NCI-H524 treated with DMSO at 0.1 percent for 48 hours (cell line): ENCODE measurements at regions not wholly inside any gene's neighbourhood (a gene's known extent, or its start where the extent isn't known, plus 50 kb on each side); places are given as distances from the start of the nearest gene placed in this dataset.
A peak's percentile ranks its signal among the peaks of the same experiment; 100 is the strongest.

ENCODE experiments used
- DNase-seq: peaks from one replicate; lab custom pipeline; 2025; lab: John Stamatoyannopoulos, UW

GRCh38 chr3:147589016-147589415, 179.9 kb downstream of the ZIC1 start:
- no peak for DNase-seq

- no peak for DNase-seq
Measured at GRCh38 chr3:147604136-147604535, 195.0 kb downstream of the ZIC1 start.

- peak; percentile 100 for DNase-seq
Measured at GRCh38 chr3:147613725-147614124, 204.6 kb downstream of the ZIC1 start.

DNA sequence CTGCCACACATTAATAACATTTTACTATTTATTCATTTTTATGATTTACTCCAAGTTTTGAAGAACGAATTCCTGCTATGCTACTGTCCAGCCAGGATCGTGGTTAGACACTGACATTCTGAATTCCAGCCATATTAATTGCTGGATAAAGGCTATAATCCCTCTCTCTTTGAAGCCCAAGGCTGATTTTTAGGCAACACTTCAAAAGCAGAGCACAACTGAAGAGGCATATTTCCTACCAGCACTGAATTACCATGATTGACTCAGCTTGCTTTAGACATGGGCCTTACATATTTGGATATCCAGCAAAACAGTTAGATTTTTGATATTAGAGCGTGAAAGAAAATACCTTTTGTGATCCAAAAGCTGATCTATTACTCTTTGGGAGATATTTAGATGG, 205.0 kb downstream of the ZIC1 start:
- peak; percentile 79 for DNase-seq

DNA sequence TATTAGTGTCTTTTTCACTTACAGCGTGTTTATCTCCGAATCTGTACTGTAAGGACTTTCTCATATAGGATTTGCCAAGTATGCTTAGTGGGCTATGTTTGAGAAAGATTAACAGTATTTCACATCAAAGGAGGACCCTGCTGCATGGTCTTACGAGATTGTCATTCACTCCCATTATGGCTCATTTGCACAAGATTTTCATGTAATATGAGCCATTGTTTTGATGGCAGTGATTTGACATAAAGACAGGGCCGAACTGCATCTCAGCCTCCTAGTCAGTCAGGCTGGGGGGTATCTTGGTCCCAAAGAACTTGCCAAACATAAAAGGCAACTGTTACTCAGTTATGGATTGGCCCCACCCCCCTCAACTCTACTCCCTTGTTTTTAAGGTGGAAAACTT, 205.9 kb downstream of the ZIC1 start:
- no peak for DNase-seq

DNA sequence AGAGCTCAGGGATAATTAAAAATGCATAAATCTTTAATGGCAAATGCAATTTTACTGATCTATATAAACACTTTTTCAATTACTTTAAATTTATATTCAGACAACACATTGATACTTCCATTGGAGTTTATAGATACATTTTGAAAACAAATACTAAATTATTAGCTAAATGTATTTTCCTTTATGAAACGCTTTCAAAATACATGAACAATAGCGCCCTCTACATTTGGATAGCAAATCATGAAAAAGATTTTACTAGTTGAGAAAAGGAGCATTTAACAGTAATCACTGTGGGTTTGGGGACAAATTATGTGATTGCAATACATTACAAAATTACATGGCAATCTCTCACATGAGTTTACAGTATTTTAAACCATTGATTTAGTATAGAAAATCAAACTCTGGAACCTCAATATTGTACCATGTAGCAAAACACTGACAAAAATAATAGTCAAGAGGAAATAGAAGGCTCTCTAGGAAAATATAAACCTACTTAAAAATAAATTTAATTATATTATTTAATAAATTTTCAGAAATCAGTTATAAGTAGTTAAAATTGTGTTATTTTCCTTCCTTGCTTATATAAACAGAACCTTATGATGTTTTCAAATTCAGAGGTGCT, 207.9 kb downstream of the ZIC1 start:
- peak; percentile 45 for DNase-seq

DNA sequence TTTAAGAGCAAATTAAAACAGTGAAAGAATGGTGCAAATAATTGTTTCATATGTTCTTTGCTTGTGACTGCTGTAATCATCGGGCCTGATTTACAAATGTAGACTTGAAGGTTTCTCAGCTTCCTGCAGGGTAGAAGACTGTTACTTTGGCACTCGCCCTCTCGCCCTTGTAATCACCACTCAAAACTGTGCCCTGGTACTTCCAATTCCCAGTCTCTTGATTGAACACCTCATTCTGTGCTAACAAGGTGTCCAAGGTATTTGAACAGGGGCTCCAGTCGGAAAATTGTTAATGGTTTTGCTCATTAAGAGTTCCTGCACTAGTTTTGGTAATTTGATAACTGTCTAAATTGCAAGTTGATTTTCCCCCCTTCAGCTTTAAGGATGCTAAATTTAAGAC, 209.5 kb downstream of the ZIC1 start:
- DNase-seq = peak; percentile 23

DNA sequence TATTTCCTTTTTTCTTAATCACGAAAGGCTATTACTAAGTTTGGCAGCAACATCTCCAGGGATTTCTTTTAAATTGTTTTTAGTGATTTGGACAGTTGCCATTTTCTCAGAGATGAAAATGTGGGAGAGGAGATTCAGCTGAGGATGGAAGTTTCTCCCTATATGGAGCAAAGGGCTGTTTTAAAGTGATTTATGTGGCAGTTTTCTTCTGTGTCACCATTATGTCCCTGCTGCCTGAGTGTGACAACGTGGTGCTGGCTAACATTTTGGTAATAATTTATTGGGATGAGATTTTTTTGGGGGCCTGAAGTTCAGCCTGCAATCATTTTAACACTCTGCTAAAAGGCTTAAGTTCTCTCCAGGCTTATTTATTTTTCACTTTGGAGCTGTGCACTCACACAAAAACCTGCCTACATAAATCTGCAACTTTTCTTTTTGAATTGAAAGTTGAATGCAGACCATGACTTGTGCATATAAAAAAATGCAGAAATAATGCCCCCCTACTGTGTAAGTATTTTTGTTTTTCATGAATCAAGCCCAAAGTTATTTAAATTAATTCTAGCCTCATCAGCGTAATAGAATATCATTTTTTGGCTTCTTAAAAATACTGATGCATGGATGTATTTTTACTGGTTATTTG, 210.9 kb downstream of the ZIC1 start:
- DNase-seq = no peak

GRCh38 chr3:147620906-147621305, 211.7 kb downstream of the ZIC1 start:
- no peak for DNase-seq

GRCh38 chr3:147630921-147631415, 221.8 kb downstream of the ZIC1 start:
- no peak for DNase-seq

DNA sequence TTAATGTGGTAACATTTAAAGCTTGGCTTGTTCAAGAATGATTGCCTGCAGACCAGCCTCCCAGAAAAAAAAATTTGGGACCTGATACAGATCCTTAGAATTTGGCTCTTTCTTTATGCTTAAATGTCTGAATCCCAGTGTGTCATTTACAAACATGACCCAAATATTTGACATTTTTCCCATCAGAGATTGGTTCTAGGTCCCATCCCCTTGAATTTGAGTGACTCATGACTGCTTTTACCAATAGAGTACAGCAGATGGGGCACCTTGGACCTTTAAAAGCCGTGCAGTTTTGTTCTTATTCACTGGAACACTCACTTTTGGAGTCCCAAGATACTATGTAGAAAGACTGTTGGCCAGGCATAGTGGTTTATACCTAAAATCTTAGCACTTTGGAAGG, 231.6 kb downstream of the ZIC1 start:
- no peak for DNase-seq

GRCh38 chr3:147645761-147646160, 236.6 kb downstream of the ZIC1 start:
- DNase-seq = no peak

- DNase-seq = no peak
Measured at GRCh38 chr3:147649475-147649874, 240.3 kb downstream of the ZIC1 start.

DNA sequence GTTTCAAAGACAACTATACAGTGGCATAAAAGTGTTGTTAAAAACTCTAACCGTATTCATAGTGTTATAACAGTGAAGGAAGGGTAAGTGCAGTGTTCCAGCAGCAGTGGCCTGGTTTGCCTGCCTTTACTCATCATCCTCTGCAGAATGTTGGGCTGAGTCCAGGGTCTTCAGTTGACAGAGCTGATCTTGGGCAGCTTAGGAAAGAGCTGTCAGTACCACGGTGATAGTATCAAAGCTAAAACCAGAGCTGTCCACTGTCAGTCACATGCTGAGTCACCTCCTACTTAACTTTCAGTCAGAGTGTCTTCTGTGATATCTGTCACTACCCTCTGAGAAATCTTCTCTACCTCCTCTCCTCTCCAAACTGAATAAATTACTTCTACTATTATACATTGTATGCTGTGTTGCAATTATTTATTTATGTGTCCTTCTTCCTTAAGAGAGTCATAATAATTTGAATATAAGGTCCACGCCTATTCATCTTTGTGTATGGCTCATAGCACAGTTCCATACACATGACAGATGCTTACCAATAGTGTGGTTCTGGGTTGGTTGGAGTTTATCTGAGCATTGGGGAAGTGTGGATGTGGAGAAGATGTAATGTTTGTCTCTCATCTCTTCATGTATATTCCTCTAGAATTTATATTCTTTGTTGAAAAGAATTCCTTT, 242.1 kb downstream of the ZIC1 start:
- DNase-seq = no peak

DNA sequence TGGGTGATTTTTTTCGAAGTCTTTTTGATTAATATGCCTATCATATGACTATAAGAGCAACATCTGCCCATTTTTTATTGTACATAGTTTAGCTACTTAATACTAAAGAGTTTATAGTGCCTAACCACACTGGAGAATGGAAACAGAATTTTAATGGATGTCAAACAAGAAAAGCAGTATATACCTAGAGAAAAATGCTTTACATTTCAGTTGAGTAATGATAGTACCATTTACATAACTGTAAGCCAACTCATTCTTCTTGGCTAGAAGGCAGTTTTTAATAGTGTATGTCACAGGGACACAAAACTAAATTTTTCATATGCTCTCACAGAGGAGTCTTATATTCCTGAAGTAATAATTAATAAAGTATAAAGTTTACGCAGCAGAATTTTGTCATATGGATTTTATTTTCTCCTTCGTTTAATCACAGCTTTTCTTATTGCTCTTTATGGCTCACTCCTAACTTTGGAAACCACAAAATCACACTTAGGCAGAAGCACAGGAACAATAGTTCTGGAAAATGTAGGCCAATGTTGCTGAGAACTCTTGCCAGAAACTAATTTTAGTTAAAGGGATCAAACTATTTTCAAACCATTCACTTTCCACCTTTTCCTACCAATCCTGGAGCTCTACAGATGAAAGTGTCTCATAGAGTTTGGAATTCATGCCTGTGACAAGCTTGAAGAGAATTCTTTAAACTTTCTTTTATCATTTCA, 243.6 kb downstream of the ZIC1 start:
- no peak for DNase-seq

GRCh38 chr3:147653367-147653923, 244.3 kb downstream of the ZIC1 start:
- DNase-seq = no peak

DNA sequence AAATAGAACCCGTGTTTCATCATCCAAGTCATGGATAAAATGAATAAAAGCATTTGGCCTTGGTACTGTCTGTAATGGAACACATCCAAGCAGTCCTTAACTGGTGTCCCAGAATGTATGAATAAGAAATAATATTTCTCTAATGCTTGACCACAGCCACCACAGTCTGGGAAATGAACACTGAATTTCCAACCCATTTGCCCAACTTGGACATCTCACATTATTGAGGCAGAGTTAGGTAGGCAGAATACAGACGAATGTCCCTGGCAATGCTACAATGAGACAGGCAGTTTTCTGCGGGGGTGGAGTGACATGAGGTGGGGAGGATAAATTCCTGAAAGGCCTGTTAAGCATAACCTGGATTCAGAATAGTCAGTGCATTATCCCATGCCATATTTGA, 245.7 kb downstream of the ZIC1 start:
- no peak for DNase-seq

- DNase-seq = no peak
Measured at GRCh38 chr3:147655236-147655635, 246.1 kb downstream of the ZIC1 start.

DNA sequence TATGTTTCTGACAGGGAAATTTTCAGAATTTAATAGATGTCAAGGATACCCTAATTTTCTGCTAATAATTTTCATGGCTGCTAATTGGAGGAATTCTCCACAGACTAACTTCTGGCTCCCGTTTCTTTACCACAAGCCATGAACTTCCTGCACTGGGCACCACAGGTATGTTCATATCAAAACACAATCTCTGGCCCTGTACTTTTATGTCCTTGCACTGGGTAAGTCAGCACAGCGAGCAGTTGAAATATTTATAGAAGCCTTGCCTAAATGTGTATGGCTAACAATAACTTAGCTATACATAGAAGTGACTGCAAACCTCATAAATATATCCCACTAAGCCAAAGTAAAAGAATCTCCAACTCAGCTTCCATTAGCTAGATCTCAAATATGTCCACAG, 246.9 kb downstream of the ZIC1 start:
- no peak for DNase-seq

DNA sequence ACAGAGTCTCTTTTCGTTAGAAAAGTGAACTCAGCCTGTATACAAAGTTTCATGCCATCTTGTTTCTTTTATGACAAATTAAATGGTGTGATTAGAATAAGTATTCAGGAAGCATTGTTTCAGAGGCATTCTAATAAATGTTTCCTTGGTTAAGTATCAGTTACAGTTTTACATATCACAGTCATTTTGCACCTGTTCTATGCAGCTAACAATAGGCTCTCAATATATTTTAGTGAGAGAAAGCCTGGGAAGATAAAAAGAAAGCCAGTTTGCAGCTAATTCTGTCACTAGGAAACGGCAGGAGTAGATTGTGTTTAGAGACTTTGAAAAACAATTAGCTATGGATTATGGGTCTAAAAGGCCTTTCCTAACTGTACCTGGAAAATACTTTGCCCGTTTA, 252.8 kb downstream of the ZIC1 start:
- DNase-seq = no peak

DNA sequence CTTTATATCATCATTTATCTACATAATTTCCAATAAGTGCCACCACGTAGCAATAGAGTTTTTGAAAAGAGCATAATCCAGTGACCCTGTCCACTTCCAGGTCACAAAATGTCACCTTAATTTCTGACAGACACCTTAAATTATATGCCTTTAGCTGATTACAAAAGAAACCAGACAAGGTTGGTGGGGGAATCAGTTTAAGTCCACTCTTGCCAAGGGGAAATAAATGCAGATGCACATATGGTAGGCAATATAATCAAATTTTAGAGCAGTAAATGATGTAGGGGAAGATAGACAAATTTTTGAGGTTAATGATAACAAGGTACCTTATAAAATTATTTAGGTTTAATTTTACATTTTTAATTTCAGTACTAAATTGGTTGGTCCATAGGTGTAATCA, 253.5 kb downstream of the ZIC1 start:
- DNase-seq = no peak

- DNase-seq = no peak
Measured at GRCh38 chr3:147669077-147669476, 259.9 kb downstream of the ZIC1 start.
